ENCODE measurements at regions not wholly inside any gene's neighbourhood (a gene's known extent, or its start where the extent isn't known, plus 50 kb on each side); places are given as distances from the start of the nearest gene placed in this dataset.

- POLR2A ChIA-PET, result no interaction called here
- CTCF ChIA-PET, result interaction anchor here (1.1 kb wide), 1 partner anchor 13 kb away, joined by 4 read pairs; no protein-coding TSS in a partner anchor
- H3K9me3 ChIP-seq (ENCODE audit: control insufficient read depth, insufficient read depth, low read depth, low read length), result no peaks in the 10 kb centered on the region
- no peaks in the 10 kb centered on the region for H3K4me1 ChIP-seq (ENCODE audit: control insufficient read depth, insufficient read depth, low read length)
- no peak overlapping the region for H3K27ac ChIP-seq (ENCODE audit: extremely low read depth, low read depth, low read length)
- no peak for TF ChIP-seq ZNF148 (tag by site-specific recombination; IDR thresholded peaks at IDR 0.05; ENCODE audit: borderline replicate concordance)
- no peak for TF ChIP-seq HOXD13 (CRISPR knock-in tag; IDR thresholded peaks at IDR 0.05; ENCODE audit: borderline replicate concordance)
- TF ChIP-seq KLF10 (tag by site-specific recombination; IDR thresholded peaks at IDR 0.05), result no peak
- TF ChIP-seq ZFP3 (tag by site-specific recombination; IDR thresholded peaks at IDR 0.05; ENCODE audit: low read depth), result no peak
- no peak for TF ChIP-seq GFI1B (tag by site-specific recombination; IDR thresholded peaks at IDR 0.05)
- TF ChIP-seq ZNF391 (tag by site-specific recombination; IDR thresholded peaks at IDR 0.05; ENCODE audit: borderline replicate concordance, low read depth), result no peak
- TF ChIP-seq ZNF692 (tag by site-specific recombination; IDR thresholded peaks at IDR 0.05), result no peak
- TF ChIP-seq ZNF350 (tag by site-specific recombination; IDR thresholded peaks at IDR 0.05), result no peak
- no peak for TF ChIP-seq PRDM4 (tag by site-specific recombination; IDR thresholded peaks at IDR 0.05)
- TF ChIP-seq ZNF629 (tag by site-specific recombination; IDR thresholded peaks at IDR 0.05), result no peak
- no peak for TF ChIP-seq ZNF791 (tag by site-specific recombination; IDR thresholded peaks at IDR 0.05)
- TF ChIP-seq ZXDB (tag by site-specific recombination; IDR thresholded peaks at IDR 0.05), result no peak
- TF ChIP-seq SETDB1 (IDR thresholded peaks at IDR 0.05; ENCODE audit: insufficient read length, low read length), result no peak
- no peak for TF ChIP-seq ZNF600 (tag by site-specific recombination; IDR thresholded peaks at IDR 0.05)
- no peak for TF ChIP-seq KLF16 (tag by site-specific recombination; IDR thresholded peaks at IDR 0.05)
- no peak for TF ChIP-seq ZNF777 (tag by site-specific recombination; IDR thresholded peaks at IDR 0.05; ENCODE audit: borderline replicate concordance)
- TF ChIP-seq ELK4 (IDR thresholded peaks at IDR 0.05; ENCODE audit: borderline replicate concordance, low read depth, low read length), result no peak
- TF ChIP-seq ZNF394 (tag by site-specific recombination; IDR thresholded peaks at IDR 0.05; ENCODE audit: borderline replicate concordance), result no peak
- no peak overlapping the region for H3K4me3 ChIP-seq (ENCODE audit: low read depth, low read length)
- H3K36me3 ChIP-seq (ENCODE audit: control insufficient read depth in 2 of 2, insufficient read depth in 1 of 2, low read length in 2 of 2), result no peaks in the 10 kb centered on the region
Measured at GRCh38 chr2:235265348-235265965, 228.4 kb upstream of the AGAP1 start.

- CTCF ChIA-PET, result no interaction called here
- POLR2A ChIA-PET, result no interaction called here
- H3K4me3 ChIP-seq (ENCODE audit: low read depth, low read length), result no peak overlapping the region
- no peak for TF ChIP-seq PBX3 (CRISPR knock-in tag; IDR thresholded peaks at IDR 0.05)
- TF ChIP-seq ZNF660 (tag by site-specific recombination; IDR thresholded peaks at IDR 0.05), result no peak
- no peak for TF ChIP-seq ZNF596 (tag by site-specific recombination; IDR thresholded peaks at IDR 0.05)
- no peak for TF ChIP-seq ZNF707 (tag by site-specific recombination; IDR thresholded peaks at IDR 0.05)
- no peak for TF ChIP-seq ZFP37 (tag by site-specific recombination; IDR thresholded peaks at IDR 0.05)
- TF ChIP-seq SALL2 (tag by site-specific recombination; IDR thresholded peaks at IDR 0.05; ENCODE audit: borderline replicate concordance), result no peak
- TF ChIP-seq ZNF354C (tag by site-specific recombination; IDR thresholded peaks at IDR 0.05; ENCODE audit: borderline replicate concordance, low read depth), result no peak
- no peak for TF ChIP-seq KLF9 (tag by site-specific recombination; IDR thresholded peaks at IDR 0.05; ENCODE audit: low read depth)
- no peak for TF ChIP-seq ZEB2 (tag by site-specific recombination; IDR thresholded peaks at IDR 0.05)
- TF ChIP-seq ZNF768 (tag by site-specific recombination; IDR thresholded peaks at IDR 0.05), result no peak
Measured at GRCh38 chr2:235267251-235267650, 226.6 kb upstream of the AGAP1 start.

More at GRCh38 chr2:235267251-235267650, 226.6 kb upstream of the AGAP1 start:
- H3K4me1 ChIP-seq (ENCODE audit: control insufficient read depth, insufficient read depth, low read length), result no peaks in the 10 kb centered on the region
- no peaks in the 10 kb centered on the region for H3K9me3 ChIP-seq (ENCODE audit: control insufficient read depth, insufficient read depth, low read depth, low read length)
- no peaks in the 10 kb centered on the region for H3K36me3 ChIP-seq (ENCODE audit: control insufficient read depth in 2 of 2, insufficient read depth in 1 of 2, low read length in 2 of 2)
- H3K27ac ChIP-seq (ENCODE audit: extremely low read depth, low read depth, low read length), result no peak overlapping the region

Data from HEK293 (cell line).